ES-I3 (cell line): ENCODE measurements at regions not wholly inside any gene's neighbourhood (a gene's known extent, or its start where the extent isn't known, plus 50 kb on each side); places are given as distances from the start of the nearest gene placed in this dataset.

ENCODE experiments used
- H3K36me3 ChIP-seq: 2 replicates; pipeline ENCODE4 v1.6.1; 2013; ENCODE audit warnings: mild to moderate bottlenecking, low read length, control low read depth, moderate library complexity; ENCODE audit not compliant: insufficient read depth
- H3K4me1 ChIP-seq: 2 replicates; pipeline ENCODE4 v1.6.1; 2013; ENCODE audit warnings: mild to moderate bottlenecking, control low read depth, low read length; ENCODE audit not compliant: insufficient read depth
- H3K9ac ChIP-seq: 2 replicates; pipeline ENCODE4 v1.6.1; 2013; ENCODE audit warnings: low read depth, mild to moderate bottlenecking, low read length, moderate library complexity
- H3K9me3 ChIP-seq: 2 replicates; pipeline ENCODE4 v1.6.1; 2013; ENCODE audit warnings: mild to moderate bottlenecking, low read length, moderate library complexity; ENCODE audit not compliant: control insufficient read depth, insufficient read depth

DNA sequence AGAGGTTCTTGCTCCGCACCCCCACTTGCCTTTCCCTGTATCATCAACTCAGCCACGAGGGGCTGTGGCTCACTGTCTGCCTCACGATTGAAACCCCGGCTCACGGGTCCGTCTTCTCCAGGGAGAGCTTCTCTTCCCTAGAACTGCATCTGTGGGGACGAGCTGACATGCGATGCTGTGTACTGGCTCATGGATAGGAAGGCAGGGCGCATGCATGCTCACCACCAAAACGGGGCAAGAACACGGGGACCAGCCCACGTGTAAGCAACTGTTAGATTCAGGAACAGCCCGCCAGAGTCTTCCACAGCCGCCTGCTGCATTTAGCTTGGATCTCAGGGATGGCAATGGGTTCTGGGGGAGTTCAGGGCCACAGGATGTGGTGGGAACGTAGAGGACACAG lies 275.9 kb upstream of the CDH4 start:
- Histone ChIP-seq H3K4me1 (no peaks in the 10 kb centered on the region), H3K36me3 (no peaks in the 10 kb centered on the region), H3K9ac (no peak overlapping the region), H3K9me3 (peaks cover 5% of the 10 kb centered on the region; the same call in 1 of the 2 replicates)

DNA sequence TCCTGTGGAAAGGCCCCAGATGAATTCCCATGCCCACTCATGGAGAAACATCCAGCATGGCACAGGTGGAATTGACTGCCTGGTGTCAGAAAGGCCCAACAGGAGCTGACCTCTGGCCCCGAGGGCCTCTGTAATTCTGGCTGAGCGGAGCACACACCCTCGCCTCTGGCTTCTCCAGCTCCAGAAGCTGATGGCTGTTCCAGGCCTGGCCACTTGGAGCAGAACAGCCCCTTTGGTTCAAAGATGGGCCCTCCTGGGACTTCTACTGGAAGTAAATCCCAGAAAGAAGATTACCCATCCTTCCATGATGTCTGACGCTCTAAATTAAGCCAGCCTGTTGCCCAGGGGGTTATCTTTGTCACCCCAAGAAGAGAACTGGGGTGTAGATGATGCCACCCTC lies 275.1 kb upstream of the CDH4 start:
- Histone ChIP-seq H3K9me3 (peaks cover 5% of the 10 kb centered on the region; the same call in 1 of the 2 replicates), H3K9ac (no peak overlapping the region), H3K36me3 (no peaks in the 10 kb centered on the region), H3K4me1 (no peaks in the 10 kb centered on the region)

DNA sequence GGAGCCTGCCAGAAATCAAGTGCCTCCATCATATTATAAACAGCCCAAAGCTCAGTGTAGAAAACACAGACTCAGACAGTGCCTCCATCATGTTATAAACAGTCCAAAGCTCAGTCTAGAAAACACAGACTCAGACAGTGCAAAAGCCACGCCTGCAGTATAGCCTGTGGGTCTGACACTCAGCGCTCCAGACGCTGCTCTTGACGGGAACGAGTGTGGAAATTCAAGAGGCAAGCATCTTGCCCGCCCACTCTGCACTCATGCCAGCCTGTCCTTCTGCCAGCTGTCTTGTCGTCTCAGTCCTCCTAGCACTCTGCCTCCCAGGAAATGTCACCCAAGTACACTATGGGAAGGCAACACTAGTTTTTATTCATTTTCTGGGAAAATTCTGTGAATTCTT lies 274.2 kb upstream of the CDH4 start:
- Histone ChIP-seq H3K9me3 (peaks cover 5% of the 10 kb centered on the region; the same call in 1 of the 2 replicates), H3K9ac (no peak overlapping the region), H3K36me3 (no peaks in the 10 kb centered on the region), H3K4me1 (no peaks in the 10 kb centered on the region)

DNA sequence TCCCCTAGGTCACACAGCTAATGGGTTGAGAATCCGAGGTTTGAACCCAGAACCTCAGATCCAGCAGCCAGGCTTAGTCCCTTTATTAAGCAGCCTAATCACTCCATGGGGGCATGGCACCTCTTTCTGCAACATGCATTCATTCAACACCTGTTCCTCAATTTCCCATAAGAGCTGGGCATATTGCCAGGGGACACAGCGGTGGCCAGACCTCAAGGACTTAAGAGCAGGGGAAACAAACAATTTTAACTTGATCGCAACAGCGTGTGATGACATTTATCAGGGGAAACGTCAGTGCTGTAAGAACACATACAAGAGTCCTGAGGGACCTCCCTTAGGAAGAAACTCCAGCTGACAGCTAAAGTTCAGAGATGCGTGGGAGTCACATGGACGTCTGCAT lies 267.4 kb upstream of the CDH4 start:
- peaks cover 5% of the 10 kb centered on the region; the same call in 1 of the 2 replicates for H3K9me3 ChIP-seq
- no peak overlapping the region for H3K9ac ChIP-seq
- H3K4me1 ChIP-seq, result no peaks in the 10 kb centered on the region
- no peaks in the 10 kb centered on the region for H3K36me3 ChIP-seq

DNA sequence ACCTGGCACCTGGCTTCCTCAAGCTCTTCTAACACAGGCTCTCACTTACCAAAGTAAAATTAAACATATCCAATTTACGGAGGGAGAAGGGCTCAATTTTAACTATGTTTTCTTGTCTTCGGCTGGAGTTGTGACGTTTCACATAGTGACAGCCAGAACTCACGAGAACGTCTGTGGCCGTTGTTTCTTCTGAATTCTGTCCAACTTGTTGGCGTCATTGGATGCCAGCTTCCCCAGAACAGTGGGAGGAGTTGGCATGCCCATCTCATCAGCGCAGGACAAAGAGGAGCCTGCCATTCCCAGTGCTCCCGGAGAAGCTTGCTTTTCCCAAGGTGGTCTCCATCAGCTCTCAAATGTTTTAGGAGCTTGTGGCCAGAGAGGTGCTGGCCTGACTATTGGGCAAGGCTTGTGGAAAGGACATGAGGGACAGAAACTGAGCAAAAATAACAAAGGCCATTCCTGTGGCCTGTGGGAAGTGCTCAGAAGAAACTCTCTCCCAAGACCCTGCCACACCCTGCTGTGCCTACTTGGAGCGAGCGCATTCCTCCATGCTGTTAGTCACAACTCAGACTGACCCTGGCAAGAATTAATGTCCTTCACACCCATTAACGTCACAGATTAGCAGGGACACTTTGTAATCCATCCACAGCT lies 265.4 kb upstream of the CDH4 start:
- Histone ChIP-seq H3K4me1 (no peaks in the 10 kb centered on the region), H3K36me3 (no peaks in the 10 kb centered on the region), H3K9me3 (no peaks in the 10 kb centered on the region), H3K9ac (no peak overlapping the region)

DNA sequence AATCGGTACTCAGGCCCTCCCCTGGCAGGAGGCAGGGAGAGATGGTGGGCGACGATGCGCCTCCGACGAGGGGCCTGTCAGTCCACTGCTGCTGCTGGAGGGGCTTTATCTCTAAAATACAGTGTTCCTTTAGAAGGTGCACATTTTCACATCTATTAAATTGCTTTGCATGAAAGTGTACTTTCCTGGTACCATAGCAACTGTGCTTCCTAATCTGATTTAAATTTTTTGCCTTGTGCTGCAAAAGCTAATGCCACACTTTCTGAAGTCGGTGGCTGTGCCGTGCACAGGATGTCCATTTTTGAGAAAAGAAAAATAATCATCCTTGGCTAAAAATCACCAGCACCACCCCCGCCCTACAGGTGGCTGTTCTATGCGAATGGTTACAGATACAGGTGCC lies 262.0 kb upstream of the CDH4 start:
- no peak overlapping the region for H3K9ac ChIP-seq
- no peaks in the 10 kb centered on the region for H3K9me3 ChIP-seq
- no peaks in the 10 kb centered on the region for H3K4me1 ChIP-seq
- no peaks in the 10 kb centered on the region for H3K36me3 ChIP-seq

DNA sequence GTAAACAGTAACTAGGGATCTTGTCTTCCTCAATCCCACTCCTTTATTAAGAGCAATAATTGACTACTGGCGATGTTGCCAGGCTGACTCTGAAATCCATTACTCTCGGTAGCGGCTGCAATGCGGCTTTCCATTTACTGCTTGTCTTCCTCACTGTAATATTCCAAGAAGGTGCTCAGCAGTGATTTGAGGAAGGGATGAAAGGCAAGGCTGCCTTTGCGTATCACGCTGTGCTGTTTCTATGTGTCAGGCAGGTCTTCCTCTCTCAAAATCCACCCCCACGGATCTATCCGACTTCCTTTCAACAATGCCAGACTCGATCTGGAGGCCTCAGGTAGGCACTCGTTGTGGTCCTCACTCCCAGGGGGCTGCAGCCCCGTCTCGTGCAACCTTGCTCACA lies 261.4 kb upstream of the CDH4 start:
- no peaks in the 10 kb centered on the region for H3K4me1 ChIP-seq
- H3K36me3 ChIP-seq, result no peaks in the 10 kb centered on the region
- no peak overlapping the region for H3K9ac ChIP-seq
- no peaks in the 10 kb centered on the region for H3K9me3 ChIP-seq

DNA sequence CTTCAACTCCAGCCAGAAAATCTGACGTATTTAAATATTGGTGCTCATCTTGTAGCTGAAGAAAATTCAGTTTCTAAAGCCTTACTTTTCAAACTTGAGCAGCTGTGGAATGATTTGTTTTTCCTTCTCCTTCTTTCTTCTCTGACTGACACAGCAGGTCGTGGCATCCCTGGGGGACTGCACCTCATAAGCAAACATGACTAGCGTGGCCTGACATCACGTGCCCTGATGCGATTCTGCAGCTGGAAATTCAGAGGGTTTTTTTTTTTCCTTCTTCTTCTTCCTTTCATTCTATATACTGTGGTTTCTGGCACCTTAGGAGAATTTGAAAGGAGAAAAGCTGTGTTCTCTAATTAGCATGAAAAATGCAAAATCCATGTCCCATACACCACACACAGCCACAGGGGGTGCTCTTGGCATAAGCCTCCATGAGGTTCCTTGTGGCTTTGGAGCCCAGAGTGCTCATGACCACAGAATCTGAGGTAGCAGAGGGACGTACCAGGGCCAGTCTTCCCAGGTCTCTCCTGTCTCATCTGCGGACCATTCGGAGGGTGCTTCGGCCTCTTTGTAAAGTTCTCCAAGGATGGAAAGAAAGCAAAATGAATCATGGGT lies 258.5 kb upstream of the CDH4 start:
- Histone ChIP-seq H3K9ac (no peak overlapping the region), H3K9me3 (no peaks in the 10 kb centered on the region), H3K4me1 (no peaks in the 10 kb centered on the region), H3K36me3 (no peaks in the 10 kb centered on the region)

DNA sequence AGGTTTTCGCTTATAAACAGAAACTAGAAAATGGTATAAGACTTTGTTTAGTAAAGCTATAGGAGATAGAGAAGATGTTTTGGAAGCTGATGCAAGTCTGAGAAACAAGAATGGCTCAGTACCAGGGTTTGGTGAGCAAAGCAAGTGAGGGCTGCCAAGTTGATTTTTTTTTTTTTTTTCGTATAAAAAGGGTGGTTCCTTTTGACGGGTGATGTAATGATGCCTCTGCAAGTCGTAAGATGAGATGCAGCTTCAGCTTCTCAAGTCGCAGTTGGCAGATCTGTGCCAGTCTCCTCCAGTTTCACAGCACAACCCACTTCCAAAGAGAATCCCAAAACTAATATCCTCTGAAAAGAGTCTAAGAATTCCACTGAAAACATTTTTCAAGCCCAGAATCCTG lies 252.8 kb upstream of the CDH4 start:
- H3K9me3 ChIP-seq, result no peaks in the 10 kb centered on the region
- no peak overlapping the region for H3K9ac ChIP-seq
- no peaks in the 10 kb centered on the region for H3K36me3 ChIP-seq
- H3K4me1 ChIP-seq, result no peaks in the 10 kb centered on the region

DNA sequence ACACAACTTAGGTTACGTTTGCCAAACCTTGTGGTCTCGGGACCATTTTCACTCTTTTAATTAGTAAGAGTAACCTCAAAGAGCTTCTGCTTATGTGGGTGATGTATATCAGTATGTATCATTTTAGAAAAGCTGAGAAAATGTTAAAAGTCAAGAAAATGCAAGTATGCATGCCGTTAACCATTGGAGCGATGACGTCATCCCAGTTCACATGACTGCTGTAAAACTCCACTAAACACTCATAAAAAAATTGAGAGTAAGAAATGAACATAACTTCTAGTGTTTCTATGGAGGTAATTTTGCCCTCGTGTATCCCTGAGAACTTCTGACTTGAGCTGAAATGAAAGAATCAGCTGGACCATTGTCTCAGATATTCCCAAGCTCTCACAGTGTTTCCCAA lies 250.0 kb upstream of the CDH4 start:
- no peaks in the 10 kb centered on the region for H3K36me3 ChIP-seq
- H3K4me1 ChIP-seq, result no peaks in the 10 kb centered on the region
- H3K9ac ChIP-seq, result no peak overlapping the region
- H3K9me3 ChIP-seq, result no peaks in the 10 kb centered on the region

DNA sequence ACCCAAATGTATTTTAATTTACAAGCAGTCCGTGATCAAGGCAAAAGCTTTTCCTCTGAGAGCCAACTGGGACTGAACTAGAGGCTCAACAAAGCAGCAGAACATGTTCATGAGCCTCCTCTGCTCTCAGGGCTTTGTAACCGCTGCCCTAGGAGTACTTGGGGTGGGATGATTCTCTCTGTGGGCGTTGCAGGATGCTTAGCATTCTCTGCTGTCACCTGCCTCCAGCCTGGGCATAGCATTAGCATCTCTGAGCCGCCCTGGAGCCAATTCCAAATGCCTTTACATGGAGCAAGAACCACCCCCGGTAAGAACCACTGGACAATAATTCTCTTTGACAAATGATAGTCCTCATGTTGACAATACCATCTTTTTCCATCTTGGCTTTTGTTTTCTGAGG lies 237.6 kb upstream of the CDH4 start:
- H3K9ac ChIP-seq, result no peak overlapping the region
- H3K36me3 ChIP-seq, result no peaks in the 10 kb centered on the region
- H3K4me1 ChIP-seq, result no peaks in the 10 kb centered on the region
- H3K9me3 ChIP-seq, result no peaks in the 10 kb centered on the region

DNA sequence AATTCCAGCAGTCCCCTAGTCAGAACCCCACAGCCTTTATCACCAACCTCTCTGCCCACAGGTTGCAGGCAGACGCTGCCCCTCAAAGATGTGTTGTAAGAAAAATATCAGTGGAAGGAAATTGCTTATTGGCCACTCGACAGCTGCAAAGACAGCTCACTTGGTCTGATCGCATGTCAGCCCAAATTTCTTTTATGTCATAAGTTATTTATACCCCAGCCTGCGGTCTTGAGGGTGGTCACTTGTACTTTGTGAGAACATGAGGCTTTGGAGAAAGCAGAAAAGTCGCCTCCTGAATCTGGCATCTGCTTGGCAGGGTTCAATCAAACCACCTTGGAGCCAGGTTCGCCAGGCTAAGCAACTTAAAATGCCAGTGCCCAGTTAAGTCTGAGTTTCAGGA lies 236.5 kb upstream of the CDH4 start:
- Histone ChIP-seq H3K36me3 (no peaks in the 10 kb centered on the region), H3K4me1 (no peaks in the 10 kb centered on the region), H3K9me3 (no peaks in the 10 kb centered on the region), H3K9ac (no peak overlapping the region)

DNA sequence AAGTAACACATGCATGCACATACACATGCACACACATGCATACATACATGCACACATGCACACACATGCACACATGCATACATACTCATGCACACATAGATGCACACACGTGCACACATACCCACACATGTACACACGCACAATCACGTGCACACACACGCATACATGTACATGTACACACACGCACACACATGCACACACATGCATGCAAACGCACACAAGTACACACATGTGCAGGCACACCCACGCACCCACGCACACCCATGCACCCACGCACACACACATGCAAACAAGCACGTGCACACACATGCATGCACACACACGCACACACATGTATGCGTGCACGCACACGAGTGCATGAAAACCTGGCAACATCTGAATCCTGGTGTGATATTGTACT lies 232.7 kb upstream of the CDH4 start:
- Histone ChIP-seq H3K36me3 (no peaks in the 10 kb centered on the region), H3K9me3 (no peaks in the 10 kb centered on the region), H3K4me1 (no peaks in the 10 kb centered on the region), H3K9ac (no peak overlapping the region)

DNA sequence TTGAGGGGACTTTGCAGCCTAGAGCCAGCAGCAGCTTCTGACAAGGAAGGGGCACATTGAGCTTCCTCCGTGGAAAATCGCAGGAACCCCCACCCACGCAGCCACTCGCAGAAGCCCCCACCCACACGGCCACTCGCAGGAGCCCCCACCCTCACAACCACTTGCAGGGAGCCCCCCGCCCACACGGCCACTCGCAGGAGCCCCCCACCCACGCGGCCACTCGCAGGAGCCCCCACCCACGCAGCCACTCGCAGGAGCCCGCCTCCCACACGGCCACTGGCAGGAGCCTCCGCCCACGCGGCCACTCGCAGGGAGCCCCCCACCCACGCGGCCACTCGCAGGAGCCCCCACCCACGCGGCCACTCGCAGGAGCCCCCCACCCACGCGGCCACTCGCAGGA lies 228.4 kb upstream of the CDH4 start:
- no peaks in the 10 kb centered on the region for H3K36me3 ChIP-seq
- H3K9ac ChIP-seq, result no peak overlapping the region
- no peaks in the 10 kb centered on the region for H3K4me1 ChIP-seq
- H3K9me3 ChIP-seq, result no peaks in the 10 kb centered on the region

DNA sequence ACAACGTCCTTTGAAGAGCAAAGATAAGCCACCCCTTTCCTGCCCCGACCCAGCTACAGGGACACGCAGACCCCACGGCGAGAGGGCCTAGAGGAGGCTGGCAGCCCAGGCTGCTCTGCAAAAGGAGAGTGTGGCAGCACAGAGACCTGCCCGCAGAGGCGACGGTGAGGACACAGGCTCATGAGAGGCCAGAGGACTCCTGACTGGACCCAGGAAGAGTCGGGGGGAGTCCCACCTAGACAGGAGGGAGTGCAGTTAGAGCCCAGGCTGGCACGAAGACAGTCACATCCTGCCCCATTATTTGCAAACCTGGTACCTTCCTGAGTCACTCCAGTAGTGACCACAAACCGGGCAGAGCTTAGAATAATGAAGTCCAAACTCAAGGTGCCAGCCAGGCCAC lies 227.7 kb upstream of the CDH4 start:
- Histone ChIP-seq H3K36me3 (no peaks in the 10 kb centered on the region), H3K9me3 (no peaks in the 10 kb centered on the region), H3K9ac (no peak overlapping the region), H3K4me1 (no peaks in the 10 kb centered on the region)
